Hematopoietic multipotent progenitor cell treated with erythropoietin and hydrocortisone succinate and interleukin-3 and kit ligand, for 17 days (in vitro differentiated cells): ENCODE measurements at regions not wholly inside any gene's neighbourhood (a gene's known extent, or its start where the extent isn't known, plus 50 kb on each side); places are given as distances from the start of the nearest gene placed in this dataset.

ENCODE experiments used
- DNase-seq: peaks from one replicate; pipeline ENCODE4 v3.0.0-alpha.2; 2015; ENCODE audit warnings: low spot score

- no peak for DNase-seq
These were observed 350.3 kb upstream of the LYPLAL1 start for GRCh38 chr1:218823291-218823900.

- no peak for DNase-seq
These were observed 346.2 kb upstream of the LYPLAL1 start for GRCh38 chr1:218827486-218827885.

GRCh38 chr1:218828125-218828650, 345.5 kb upstream of the LYPLAL1 start:
- no peak for DNase-seq

- no peak for DNase-seq
These were observed 344.6 kb upstream of the LYPLAL1 start for GRCh38 chr1:218829097-218829496.

GRCh38 chr1:218835609-218836008, 338.1 kb upstream of the LYPLAL1 start:
- DNase-seq: no peak

- no peak for DNase-seq
These were observed 337.4 kb upstream of the LYPLAL1 start for GRCh38 chr1:218836264-218836663.

- no peak for DNase-seq
These were observed 336.6 kb upstream of the LYPLAL1 start for GRCh38 chr1:218837051-218837450.

- no peak for DNase-seq
These were observed 328.1 kb upstream of the LYPLAL1 start for GRCh38 chr1:218845589-218845988.

GRCh38 chr1:218846181-218846580, 327.5 kb upstream of the LYPLAL1 start:
- no peak for DNase-seq

GRCh38 chr1:218847089-218847768, 326.4 kb upstream of the LYPLAL1 start:
- no peak for DNase-seq

GRCh38 chr1:218848009-218848408, 325.7 kb upstream of the LYPLAL1 start:
- no peak for DNase-seq

- no peak for DNase-seq
These were observed 323.3 kb upstream of the LYPLAL1 start for GRCh38 chr1:218850367-218850766.

GRCh38 chr1:218851586-218851985, 322.1 kb upstream of the LYPLAL1 start:
- DNase-seq: no peak

GRCh38 chr1:218852527-218852926, 321.2 kb upstream of the LYPLAL1 start:
- no peak for DNase-seq

GRCh38 chr1:218863987-218864386, 309.7 kb upstream of the LYPLAL1 start:
- no peak for DNase-seq

- no peak for DNase-seq
These were observed 308.1 kb upstream of the LYPLAL1 start for GRCh38 chr1:218865591-218865990.

- no peak for DNase-seq
These were observed 307.2 kb upstream of the LYPLAL1 start for GRCh38 chr1:218866507-218866906.

- no peak for DNase-seq
These were observed 306.6 kb upstream of the LYPLAL1 start for GRCh38 chr1:218867066-218867465.

GRCh38 chr1:218867941-218868626, 305.6 kb upstream of the LYPLAL1 start:
- no peak for DNase-seq

- no peak for DNase-seq
These were observed 304.4 kb upstream of the LYPLAL1 start for GRCh38 chr1:218869276-218869675.

- no peak for DNase-seq
These were observed 301.7 kb upstream of the LYPLAL1 start for GRCh38 chr1:218872026-218872425.

GRCh38 chr1:218872928-218873327, 300.8 kb upstream of the LYPLAL1 start:
- no peak for DNase-seq

GRCh38 chr1:218874313-218874712, 299.4 kb upstream of the LYPLAL1 start:
- DNase-seq: no peak
